GM11168 (cell line): ENCODE measurements at regions not wholly inside any gene's neighbourhood (a gene's known extent, or its start where the extent isn't known, plus 50 kb on each side); places are given as distances from the start of the nearest gene placed in this dataset.

Experiments used
- in situ Hi-C: fragments of 300-500 bp; cut with MboI; formaldehyde crosslinking; loops from one replicate; pipeline ENCODE4 v1.12.0; 2022; ENCODE audit warnings: low sequenced_read_pairs; ENCODE audit not compliant: unreplicated experiment

- in situ Hi-C loops = no loop called here
These were observed 58.8 kb upstream of the ZNF804B start for GRCh38 chr7:88700725-88701124.

GRCh38 chr7:88694207-88694606 is 65.3 kb upstream of the ZNF804B start:
- in situ Hi-C loops = no loop called here

GRCh38 chr7:88693131-88693530 is 66.4 kb upstream of the ZNF804B start:
- in situ Hi-C loops = no loop called here

- in situ Hi-C loops = no loop called here
These were observed 67.0 kb upstream of the ZNF804B start for GRCh38 chr7:88692493-88692892.

- in situ Hi-C loops = no loop called here
These were observed 69.7 kb upstream of the ZNF804B start for GRCh38 chr7:88689821-88690220.

GRCh38 chr7:88688222-88688621 is 71.3 kb upstream of the ZNF804B start:
- in situ Hi-C loops = no loop called here

- in situ Hi-C loops = no loop called here
These were observed 72.9 kb upstream of the ZNF804B start for GRCh38 chr7:88686468-88687229.

GRCh38 chr7:88681682-88682081 is 77.8 kb upstream of the ZNF804B start:
- in situ Hi-C loops = no loop called here

GRCh38 chr7:88670536-88670935 is 89.0 kb upstream of the ZNF804B start:
- in situ Hi-C loops = no loop called here

- in situ Hi-C loops = no loop called here
These were observed 89.6 kb upstream of the ZNF804B start for GRCh38 chr7:88669913-88670312.

- in situ Hi-C loops = no loop called here
These were observed 90.9 kb upstream of the ZNF804B start for GRCh38 chr7:88668591-88668990.

GRCh38 chr7:88666626-88667025 is 92.9 kb upstream of the ZNF804B start:
- in situ Hi-C loops = no loop called here

- in situ Hi-C loops = no loop called here
These were observed 93.5 kb upstream of the ZNF804B start for GRCh38 chr7:88665892-88666514.

GRCh38 chr7:88664630-88665233 is 94.8 kb upstream of the ZNF804B start:
- in situ Hi-C loops = no loop called here

- in situ Hi-C loops = no loop called here
These were observed 97.6 kb upstream of the ZNF804B start for GRCh38 chr7:88661921-88662320.

- in situ Hi-C loops = no loop called here
These were observed 111.7 kb upstream of the ZNF804B start for GRCh38 chr7:88647825-88648224.

- in situ Hi-C loops = no loop called here
These were observed 120.9 kb upstream of the ZNF804B start for GRCh38 chr7:88638583-88638982.

GRCh38 chr7:88637795-88638194 is 121.7 kb upstream of the ZNF804B start:
- in situ Hi-C loops = no loop called here

- in situ Hi-C loops = no loop called here
These were observed 124.4 kb upstream of the ZNF804B start for GRCh38 chr7:88635149-88635548.

- in situ Hi-C loops = no loop called here
These were observed 129.9 kb upstream of the ZNF804B start for GRCh38 chr7:88629559-88629958.

GRCh38 chr7:88628363-88629085 is 131.0 kb upstream of the ZNF804B start:
- in situ Hi-C loops = no loop called here
